Cardiac muscle cell (in vitro differentiated cells and primary cell): ENCODE measurements at regions not wholly inside any gene's neighbourhood (a gene's known extent, or its start where the extent isn't known, plus 50 kb on each side); places are given as distances from the start of the nearest gene placed in this dataset.
A peak's percentile ranks its signal among the peaks of the same experiment; 100 is the strongest.

ENCODE experiments used
- DNase-seq, 2 donors: peaks; one replicate each; pipeline versions ENCODE4 v3.0.0 to v3.0.0-alpha.2; 2010 to 2017; ENCODE audit warnings: low read depth in 1 of 2, low spot score in 1 of 2
- H3K27ac ChIP-seq: fragments of 200-600 bp; sonication (generic); 2 replicates; pipeline ENCODE4 v1.5.1; 2016
- H3K27me3 ChIP-seq: fragments of 200-600 bp; sonication (generic); 2 replicates; pipeline ENCODE4 v1.6.0; 2016; ENCODE audit warnings: control low read depth
- H3K36me3 ChIP-seq: fragments of 200-600 bp; sonication (generic); 2 replicates; pipeline ENCODE4 v1.5.1; 2016; ENCODE audit warnings: control low read depth
- H3K4me1 ChIP-seq: fragments of 200-600 bp; sonication (generic); 2 replicates; pipeline ENCODE4 v1.8.1; 2017; ENCODE audit warnings: low read depth, mild to moderate bottlenecking, mixed run types
- H3K4me3 ChIP-seq: fragments of 200-600 bp; sonication (generic); 2 replicates; pipeline ENCODE4 v1.5.1; 2016; ENCODE audit warnings: mild to moderate bottlenecking
- H3K9me3 ChIP-seq: fragments of 200-600 bp; sonication (generic); 2 replicates; pipeline ENCODE4 v1.5.1; 2017; ENCODE audit warnings: low read depth, mild to moderate bottlenecking, control low read depth
- CTCF ChIP-seq: IDR thresholded peaks from 2 replicates; pipeline ENCODE4 v1.5.1; 2012; ENCODE audit warnings: low read depth, mild to moderate bottlenecking, low read length

DNA sequence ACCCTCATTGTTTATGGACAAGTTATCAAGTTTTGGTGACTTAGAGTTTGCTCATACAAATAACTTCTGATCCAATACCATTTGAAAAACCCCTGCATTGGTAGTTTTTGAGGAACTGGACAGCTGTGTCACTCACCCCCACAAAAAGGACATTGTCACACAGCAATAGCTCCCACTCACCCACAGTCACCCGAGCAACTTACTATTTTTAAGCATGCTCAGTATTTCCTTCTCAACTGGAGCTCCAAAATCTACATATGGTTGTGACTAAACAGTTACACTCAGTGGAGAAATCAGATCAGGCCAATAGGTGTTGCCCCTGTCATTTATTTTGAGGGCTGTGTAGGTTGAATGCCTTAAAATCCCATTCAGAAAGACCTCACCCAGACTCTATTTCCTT is 165.2 kb upstream of the AUTS2 start:
- Histone ChIP-seq H3K4me3 (no peak overlapping the region), H3K27me3 (no peaks in the 10 kb centered on the region), H3K27ac (no peak overlapping the region), H3K9me3 (no peaks in the 10 kb centered on the region), H3K36me3 (no peaks in the 10 kb centered on the region), H3K4me1 (peaks cover 10% of the 10 kb centered on the region)
- no peak for TF ChIP-seq CTCF
- no peak for DNase-seq

DNA sequence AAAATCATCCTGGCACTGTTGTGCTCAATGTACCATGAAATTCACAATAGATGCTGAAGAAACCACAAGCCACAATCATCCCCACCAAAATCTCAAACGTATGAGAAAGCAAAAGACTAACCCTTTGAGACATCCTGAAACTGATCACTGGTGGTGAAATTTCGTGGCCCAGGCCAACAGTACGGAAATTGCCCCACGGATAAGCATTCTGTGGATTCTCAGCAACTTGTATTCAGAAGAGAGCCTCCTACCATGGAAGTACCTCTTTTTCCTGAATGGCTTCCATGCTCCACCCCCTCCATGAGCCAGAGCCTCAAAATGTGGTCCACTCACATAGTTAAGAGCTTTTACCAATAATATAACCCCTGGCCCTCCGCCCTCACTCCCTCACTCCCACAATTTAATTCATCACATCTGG is 163.9 kb upstream of the AUTS2 start:
- peak in 1 of 2 donors; percentile 43 for DNase-seq

GRCh38 chr7:69435711-69436110 is 162.6 kb upstream of the AUTS2 start:
- Histone ChIP-seq H3K27ac (no peak overlapping the region), H3K4me3 (no peak overlapping the region), H3K27me3 (no peaks in the 10 kb centered on the region), H3K9me3 (no peaks in the 10 kb centered on the region), H3K4me1 (peaks cover 2% of the 10 kb centered on the region), H3K36me3 (no peaks in the 10 kb centered on the region)
- no peak for DNase-seq
- no peak for TF ChIP-seq CTCF

More for the DNA sequence above, 163.9 kb upstream of the AUTS2 start:
- H3K36me3 ChIP-seq = no peaks in the 10 kb centered on the region
- TF ChIP-seq CTCF = no peak
- H3K27ac ChIP-seq = no peak overlapping the region
- H3K27me3 ChIP-seq = no peaks in the 10 kb centered on the region
- H3K9me3 ChIP-seq = no peaks in the 10 kb centered on the region
- H3K4me1 ChIP-seq = peaks cover 10% of the 10 kb centered on the region
- H3K4me3 ChIP-seq = no peak overlapping the region

DNA sequence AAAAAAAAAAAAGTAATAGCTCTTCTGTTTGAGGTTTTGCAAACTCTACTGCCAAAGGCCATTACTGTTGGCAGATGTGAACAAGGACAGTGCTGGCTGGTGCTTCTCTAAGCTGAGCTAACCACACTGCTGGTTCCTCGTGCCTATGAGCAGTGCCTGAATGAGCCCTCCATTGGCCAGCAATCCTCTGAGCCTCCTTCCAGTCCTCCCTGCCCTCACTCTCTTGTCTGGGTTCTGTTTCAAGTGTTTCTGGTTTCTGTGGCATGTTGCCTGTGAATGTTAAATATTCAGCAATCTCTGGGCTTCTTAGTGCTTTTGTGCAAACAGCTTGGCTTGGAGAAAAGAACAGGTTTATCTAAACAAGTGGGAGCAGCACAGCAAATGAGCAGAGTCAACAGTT is 161.3 kb upstream of the AUTS2 start:
- Histone ChIP-seq H3K36me3 (no peaks in the 10 kb centered on the region), H3K9me3 (no peaks in the 10 kb centered on the region), H3K27ac (no peak overlapping the region), H3K27me3 (no peaks in the 10 kb centered on the region), H3K4me3 (no peak overlapping the region), H3K4me1 (no peaks in the 10 kb centered on the region)
- no peak for TF ChIP-seq CTCF
- DNase-seq = peak in 1 of 2 donors; percentile 16

DNA sequence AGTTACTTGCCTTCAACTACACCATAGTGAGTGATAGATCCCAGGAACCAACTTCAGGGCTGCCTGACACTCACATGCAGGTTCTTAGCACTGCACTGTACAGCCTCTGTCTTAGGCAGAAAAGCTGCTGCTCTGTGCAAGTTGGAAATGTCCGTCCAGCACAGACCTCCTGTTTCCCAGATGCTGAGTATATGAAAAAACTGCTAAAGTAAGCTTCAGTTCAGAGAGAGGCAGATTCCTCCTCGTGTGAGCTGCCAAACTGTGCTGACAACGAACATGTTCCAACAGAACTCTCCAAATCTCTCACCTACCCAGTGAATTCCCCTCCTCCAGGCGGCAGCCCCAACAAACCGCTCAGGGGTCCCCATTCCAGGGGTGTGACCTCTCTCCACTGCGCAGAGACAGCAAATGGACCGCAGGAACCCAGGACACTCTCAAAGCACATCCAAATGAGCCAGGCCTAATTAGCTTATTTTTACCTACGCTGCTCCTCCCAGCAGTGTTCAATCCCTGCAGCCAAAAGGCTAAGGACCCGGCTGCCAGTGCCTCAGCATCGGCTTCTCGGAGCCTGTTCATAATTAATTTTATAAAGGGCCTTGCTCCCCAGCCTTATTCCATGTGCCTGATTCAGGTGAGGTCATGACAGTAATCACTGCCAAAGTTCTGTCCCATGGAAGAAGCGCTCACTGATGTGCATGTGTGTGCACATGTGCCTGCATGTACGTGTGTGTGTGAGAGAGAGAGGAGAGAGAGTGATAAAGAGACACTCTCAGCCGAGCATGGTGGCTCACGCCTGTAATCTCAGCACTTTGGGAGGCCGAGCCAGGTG is 159.5 kb upstream of the AUTS2 start:
- Histone ChIP-seq H3K27ac (no peak overlapping the region), H3K4me3 (no peak overlapping the region), H3K4me1 (no peaks in the 10 kb centered on the region), H3K27me3 (no peaks in the 10 kb centered on the region), H3K9me3 (no peaks in the 10 kb centered on the region), H3K36me3 (no peaks in the 10 kb centered on the region)
- no peak for TF ChIP-seq CTCF
- peak in 1 of 2 donors; percentile 5 for DNase-seq
